ENCODE measurements at regions not wholly inside any gene's neighbourhood (a gene's known extent, or its start where the extent isn't known, plus 50 kb on each side); places are given as distances from the start of the nearest gene placed in this dataset.

DNA sequence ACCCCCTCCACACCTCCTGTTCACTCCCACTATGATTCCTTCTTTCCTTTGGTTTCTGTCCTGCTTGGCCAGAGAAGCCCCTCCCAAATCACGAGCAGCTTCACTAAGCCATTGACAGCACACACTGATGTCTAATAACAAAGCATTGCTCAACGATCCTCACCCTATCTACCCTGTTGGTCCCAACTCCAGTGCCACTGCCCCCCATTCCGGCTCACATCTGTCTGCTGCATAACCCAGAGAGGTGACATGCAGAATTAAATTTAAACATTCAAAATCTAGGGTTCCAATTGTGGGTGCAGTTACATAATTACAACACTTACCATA, 236.9 kb downstream of the TTLL7 start:
- TF ChIP-seq, protein P1, sequence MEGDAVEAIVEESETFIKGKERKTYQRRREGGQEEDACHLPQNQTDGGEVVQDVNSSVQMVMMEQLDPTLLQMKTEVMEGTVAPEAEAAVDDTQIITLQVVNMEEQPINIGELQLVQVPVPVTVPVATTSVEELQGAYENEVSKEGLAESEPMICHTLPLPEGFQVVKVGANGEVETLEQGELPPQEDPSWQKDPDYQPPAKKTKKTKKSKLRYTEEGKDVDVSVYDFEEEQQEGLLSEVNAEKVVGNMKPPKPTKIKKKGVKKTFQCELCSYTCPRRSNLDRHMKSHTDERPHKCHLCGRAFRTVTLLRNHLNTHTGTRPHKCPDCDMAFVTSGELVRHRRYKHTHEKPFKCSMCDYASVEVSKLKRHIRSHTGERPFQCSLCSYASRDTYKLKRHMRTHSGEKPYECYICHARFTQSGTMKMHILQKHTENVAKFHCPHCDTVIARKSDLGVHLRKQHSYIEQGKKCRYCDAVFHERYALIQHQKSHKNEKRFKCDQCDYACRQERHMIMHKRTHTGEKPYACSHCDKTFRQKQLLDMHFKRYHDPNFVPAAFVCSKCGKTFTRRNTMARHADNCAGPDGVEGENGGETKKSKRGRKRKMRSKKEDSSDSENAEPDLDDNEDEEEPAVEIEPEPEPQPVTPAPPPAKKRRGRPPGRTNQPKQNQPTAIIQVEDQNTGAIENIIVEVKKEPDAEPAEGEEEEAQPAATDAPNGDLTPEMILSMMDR (IDR thresholded peaks at IDR 0.05), result no peak
- TF ChIP-seq POLR2AphosphoS5 (IDR thresholded peaks at IDR 0.05) (no peak), POLR2A (IDR thresholded peaks at IDR 0.05; ENCODE audit: low read depth) (no peak), EP300 (IDR thresholded peaks at IDR 0.05) (no peak)
